ENCODE measurements at regions not wholly inside any gene's neighbourhood (a gene's known extent, or its start where the extent isn't known, plus 50 kb on each side); places are given as distances from the start of the nearest gene placed in this dataset.

DNA sequence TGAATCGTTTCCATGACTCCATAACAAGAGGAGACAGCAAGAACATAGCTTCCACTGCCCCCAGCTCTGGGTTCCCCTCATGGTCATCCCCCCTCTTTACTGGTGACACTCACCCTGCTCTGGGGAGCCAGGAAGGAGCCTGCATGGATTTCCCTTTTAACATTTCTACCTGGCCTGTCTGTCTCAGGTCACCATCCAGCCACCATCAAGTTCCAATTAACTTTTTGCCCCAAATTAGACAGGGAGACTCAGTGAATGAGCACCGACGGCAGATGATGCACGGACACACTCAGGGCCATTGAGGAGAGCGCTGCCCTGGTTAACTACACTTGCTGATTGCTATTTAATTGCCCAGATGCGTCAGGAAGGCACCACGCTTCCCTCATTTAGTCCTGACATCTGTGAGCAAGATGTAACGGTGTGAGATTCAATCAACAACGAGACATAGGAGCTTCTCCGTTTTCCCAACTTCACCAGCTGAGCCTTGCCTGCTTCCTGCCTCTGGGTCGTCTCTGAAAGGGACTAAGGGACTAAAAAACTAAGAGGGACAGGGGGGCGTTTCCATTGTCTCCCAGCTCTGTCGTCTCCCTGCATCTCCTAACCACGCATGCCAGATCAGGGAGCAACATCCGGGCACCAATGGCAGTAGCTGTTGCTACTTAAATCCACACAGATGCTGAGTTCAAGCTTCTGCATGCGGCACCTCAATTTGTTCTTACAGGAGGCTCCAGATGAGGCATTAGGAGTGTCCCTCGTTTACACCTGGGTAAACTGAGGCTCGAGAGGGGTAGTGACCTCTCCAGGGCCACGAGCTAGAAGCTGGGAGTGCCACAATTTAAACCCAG is 426.7 kb downstream of the NPHP4 start:
- no peak overlapping the region for H3K4me2 ChIP-seq (ENCODE audit: low read length)
- no peak overlapping the region for H3K9ac ChIP-seq
- H3K36me3 ChIP-seq (ENCODE audit: control insufficient read depth, insufficient read depth, low read length), result no peaks in the 10 kb centered on the region
- H2AFZ ChIP-seq, result no peak overlapping the region
- TF ChIP-seq, protein P1, sequence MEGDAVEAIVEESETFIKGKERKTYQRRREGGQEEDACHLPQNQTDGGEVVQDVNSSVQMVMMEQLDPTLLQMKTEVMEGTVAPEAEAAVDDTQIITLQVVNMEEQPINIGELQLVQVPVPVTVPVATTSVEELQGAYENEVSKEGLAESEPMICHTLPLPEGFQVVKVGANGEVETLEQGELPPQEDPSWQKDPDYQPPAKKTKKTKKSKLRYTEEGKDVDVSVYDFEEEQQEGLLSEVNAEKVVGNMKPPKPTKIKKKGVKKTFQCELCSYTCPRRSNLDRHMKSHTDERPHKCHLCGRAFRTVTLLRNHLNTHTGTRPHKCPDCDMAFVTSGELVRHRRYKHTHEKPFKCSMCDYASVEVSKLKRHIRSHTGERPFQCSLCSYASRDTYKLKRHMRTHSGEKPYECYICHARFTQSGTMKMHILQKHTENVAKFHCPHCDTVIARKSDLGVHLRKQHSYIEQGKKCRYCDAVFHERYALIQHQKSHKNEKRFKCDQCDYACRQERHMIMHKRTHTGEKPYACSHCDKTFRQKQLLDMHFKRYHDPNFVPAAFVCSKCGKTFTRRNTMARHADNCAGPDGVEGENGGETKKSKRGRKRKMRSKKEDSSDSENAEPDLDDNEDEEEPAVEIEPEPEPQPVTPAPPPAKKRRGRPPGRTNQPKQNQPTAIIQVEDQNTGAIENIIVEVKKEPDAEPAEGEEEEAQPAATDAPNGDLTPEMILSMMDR (IDR thresholded peaks at IDR 0.05), result no peak
- no peaks in the 10 kb centered on the region for H3K9me3 ChIP-seq (ENCODE audit: control insufficient read depth, low read length)
- H3K79me2 ChIP-seq, result no peaks in the 10 kb centered on the region
- H3K4me1 ChIP-seq, result no peaks in the 10 kb centered on the region
- no peaks in the 10 kb centered on the region for H3K27me3 ChIP-seq (ENCODE audit: control insufficient read depth, insufficient read depth, low read length)
- no peak overlapping the region for H3K27ac ChIP-seq
- no peak overlapping the region for H3K4me3 ChIP-seq (ENCODE audit: low read depth, low read length)

DNA sequence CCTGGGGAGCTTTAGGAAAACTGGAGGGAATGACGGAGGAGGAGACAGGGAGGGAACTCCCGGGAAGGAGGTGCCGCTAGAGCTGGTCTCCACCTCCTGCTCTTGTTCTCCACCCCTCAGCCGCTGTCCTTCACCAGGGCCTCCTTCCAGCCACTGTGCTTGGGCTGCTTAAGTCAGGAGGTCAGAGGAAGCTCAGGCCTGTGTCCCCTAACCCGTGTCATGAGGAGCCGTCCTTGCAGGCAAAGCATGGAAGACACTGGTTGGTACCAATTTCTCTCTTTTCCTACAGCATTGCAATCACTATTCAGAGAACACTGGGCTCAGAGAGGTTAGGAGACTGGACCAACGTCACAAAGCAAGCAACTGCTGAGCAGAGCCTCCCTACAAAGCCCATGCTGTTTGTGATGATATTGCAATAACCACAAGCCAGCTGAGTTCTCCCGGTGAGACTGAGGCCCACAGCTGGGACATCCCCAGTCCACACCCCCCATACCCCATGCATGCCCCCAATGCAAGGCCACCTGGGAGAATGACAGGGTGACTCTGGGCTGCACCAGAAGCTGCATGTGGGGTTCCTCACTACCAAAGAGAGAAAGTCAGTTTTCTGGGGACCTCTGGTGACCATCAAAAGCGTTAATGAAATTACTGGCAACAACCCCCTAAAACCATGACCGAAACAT is 427.5 kb downstream of the NPHP4 start:
- Histone ChIP-seq H3K27ac (no peak overlapping the region), H3K9me3 (ENCODE audit: control insufficient read depth, low read length) (no peaks in the 10 kb centered on the region), H2AFZ (no peak overlapping the region), H3K9ac (no peak overlapping the region), H3K4me2 (ENCODE audit: low read length) (no peak overlapping the region), H3K36me3 (ENCODE audit: control insufficient read depth, insufficient read depth, low read length) (no peaks in the 10 kb centered on the region), H3K27me3 (ENCODE audit: control insufficient read depth, insufficient read depth, low read length) (no peaks in the 10 kb centered on the region), H3K4me1 (no peaks in the 10 kb centered on the region), H3K79me2 (no peaks in the 10 kb centered on the region), H3K4me3 (ENCODE audit: low read depth, low read length) (no peak overlapping the region)
- TF ChIP-seq, protein P1 (IDR thresholded peaks at IDR 0.05), result no peak

DNA sequence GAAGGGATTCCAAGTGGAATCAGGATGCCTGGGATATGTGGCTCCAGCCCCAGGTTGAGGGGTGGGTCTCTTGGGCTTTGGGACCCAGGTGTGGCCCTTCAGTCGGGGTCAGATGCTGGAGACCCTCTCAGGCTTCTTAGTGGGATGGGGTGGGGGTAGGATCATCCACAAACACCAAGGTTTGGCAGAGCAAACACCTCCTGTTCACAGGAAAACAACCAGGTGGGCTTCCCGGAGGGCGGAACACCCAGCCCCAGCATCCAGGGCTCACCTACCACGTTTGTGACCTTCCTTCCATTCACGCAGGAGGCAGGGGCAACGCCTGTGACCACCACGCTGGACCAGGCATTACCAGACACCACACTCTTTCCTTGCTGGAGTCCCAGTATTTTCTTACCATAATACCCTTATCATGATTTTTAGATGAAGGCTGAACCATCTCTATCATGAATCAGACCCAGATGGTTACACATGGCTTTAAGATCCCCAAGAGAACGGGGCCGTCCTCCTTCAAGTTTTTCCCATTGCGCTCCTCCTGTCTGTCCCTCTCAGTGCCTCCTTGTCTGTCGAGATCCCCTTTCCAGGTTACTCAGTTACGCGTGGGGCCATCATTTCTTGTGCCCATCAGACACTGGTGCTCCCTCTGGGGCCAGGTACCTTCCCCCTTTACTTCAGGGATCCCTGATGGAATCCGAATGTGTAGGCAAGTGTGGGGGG is 428.2 kb downstream of the NPHP4 start:
- Histone ChIP-seq H3K27ac (no peak overlapping the region), H3K4me2 (ENCODE audit: low read length) (no peak overlapping the region), H3K4me3 (ENCODE audit: low read depth, low read length) (no peak overlapping the region), H3K79me2 (no peaks in the 10 kb centered on the region), H3K36me3 (ENCODE audit: control insufficient read depth, insufficient read depth, low read length) (no peaks in the 10 kb centered on the region), H3K9ac (no peak overlapping the region), H3K27me3 (ENCODE audit: control insufficient read depth, insufficient read depth, low read length) (no peaks in the 10 kb centered on the region), H3K9me3 (ENCODE audit: control insufficient read depth, low read length) (no peaks in the 10 kb centered on the region), H3K4me1 (no peaks in the 10 kb centered on the region), H2AFZ (no peak overlapping the region)
- TF ChIP-seq, protein P1 (IDR thresholded peaks at IDR 0.05), result no peak

DNA sequence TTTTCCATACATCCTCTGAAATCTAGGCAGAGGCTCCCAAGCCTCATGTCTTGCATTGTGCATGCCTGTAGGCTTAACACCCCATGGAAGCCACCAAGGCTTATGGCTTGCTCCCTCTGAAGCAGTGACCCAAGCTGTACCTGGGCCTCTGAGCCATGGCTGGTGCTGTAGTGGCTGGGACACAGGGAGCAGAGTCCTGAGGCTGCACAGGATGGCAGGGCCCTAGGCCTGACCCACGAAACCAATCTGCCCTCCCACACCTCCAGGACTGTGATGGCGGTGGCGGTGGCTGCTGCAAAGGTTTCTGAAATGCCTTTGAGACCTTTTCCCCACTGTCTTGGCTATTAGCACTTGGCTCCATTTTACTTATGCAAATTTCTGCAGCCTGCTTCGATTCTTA is 429.5 kb downstream of the NPHP4 start:
- no peak overlapping the region for H3K4me2 ChIP-seq (ENCODE audit: low read length)
- no peaks in the 10 kb centered on the region for H3K4me1 ChIP-seq
- H3K27me3 ChIP-seq (ENCODE audit: control insufficient read depth, insufficient read depth, low read length), result no peaks in the 10 kb centered on the region
- H3K79me2 ChIP-seq, result no peaks in the 10 kb centered on the region
- no peak overlapping the region for H3K27ac ChIP-seq
- H3K9ac ChIP-seq, result no peak overlapping the region
- H3K9me3 ChIP-seq (ENCODE audit: control insufficient read depth, low read length), result peaks cover 2% of the 10 kb centered on the region
- no peak overlapping the region for H3K4me3 ChIP-seq (ENCODE audit: low read depth, low read length)
- H2AFZ ChIP-seq, result no peak overlapping the region
- TF ChIP-seq, protein P1 (IDR thresholded peaks at IDR 0.05), result no peak
- no peaks in the 10 kb centered on the region for H3K36me3 ChIP-seq (ENCODE audit: control insufficient read depth, insufficient read depth, low read length)
